ENCODE measurements at regions not wholly inside any gene's neighbourhood (a gene's known extent, or its start where the extent isn't known, plus 50 kb on each side); places are given as distances from the start of the nearest gene placed in this dataset.

DNA sequence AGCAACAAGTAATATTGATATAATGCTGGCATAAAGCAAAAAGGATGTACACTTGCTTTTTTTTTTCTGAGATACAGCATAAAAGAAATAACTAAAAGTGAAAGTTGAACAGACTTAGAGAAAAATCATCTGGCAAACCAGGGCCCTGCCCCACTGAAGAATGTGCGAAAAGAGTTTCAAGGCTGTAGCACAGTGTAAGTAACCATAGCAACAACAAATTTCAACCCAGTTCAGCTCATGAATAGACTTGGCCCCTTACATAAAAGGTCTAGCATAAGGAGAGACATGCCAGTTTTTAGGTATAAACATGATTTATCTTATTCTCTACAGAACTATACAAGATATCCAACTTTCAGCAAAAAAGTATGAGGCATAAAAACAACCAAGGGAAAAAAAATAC, 113.7 kb upstream of the GYPC start:
- no peaks in the 10 kb centered on the region for H3K9me3 ChIP-seq
- H3K4me3 ChIP-seq: no peak overlapping the region
- WGBS, 2 donors: 84 to 95% methylated on average over 1 of the region's 1 CpG
- H3K27ac ChIP-seq: no peak overlapping the region
- intact Hi-C loops (cut with DNase I; ENCODE audit: low total_unique reads): no loop called here
- DNase-seq: no peak
- H3K4me1 ChIP-seq: no peaks in the 10 kb centered on the region
- no peaks in the 10 kb centered on the region for H3K36me3 ChIP-seq (ENCODE audit: low read depth, missing control alignments)
- H3K27me3 ChIP-seq: no peaks in the 10 kb centered on the region
- TF ChIP-seq, protein P1, sequence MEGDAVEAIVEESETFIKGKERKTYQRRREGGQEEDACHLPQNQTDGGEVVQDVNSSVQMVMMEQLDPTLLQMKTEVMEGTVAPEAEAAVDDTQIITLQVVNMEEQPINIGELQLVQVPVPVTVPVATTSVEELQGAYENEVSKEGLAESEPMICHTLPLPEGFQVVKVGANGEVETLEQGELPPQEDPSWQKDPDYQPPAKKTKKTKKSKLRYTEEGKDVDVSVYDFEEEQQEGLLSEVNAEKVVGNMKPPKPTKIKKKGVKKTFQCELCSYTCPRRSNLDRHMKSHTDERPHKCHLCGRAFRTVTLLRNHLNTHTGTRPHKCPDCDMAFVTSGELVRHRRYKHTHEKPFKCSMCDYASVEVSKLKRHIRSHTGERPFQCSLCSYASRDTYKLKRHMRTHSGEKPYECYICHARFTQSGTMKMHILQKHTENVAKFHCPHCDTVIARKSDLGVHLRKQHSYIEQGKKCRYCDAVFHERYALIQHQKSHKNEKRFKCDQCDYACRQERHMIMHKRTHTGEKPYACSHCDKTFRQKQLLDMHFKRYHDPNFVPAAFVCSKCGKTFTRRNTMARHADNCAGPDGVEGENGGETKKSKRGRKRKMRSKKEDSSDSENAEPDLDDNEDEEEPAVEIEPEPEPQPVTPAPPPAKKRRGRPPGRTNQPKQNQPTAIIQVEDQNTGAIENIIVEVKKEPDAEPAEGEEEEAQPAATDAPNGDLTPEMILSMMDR (IDR thresholded peaks at IDR 0.05): no peak
- TF ChIP-seq POLR2A (IDR thresholded peaks at IDR 0.05): no peak

DNA sequence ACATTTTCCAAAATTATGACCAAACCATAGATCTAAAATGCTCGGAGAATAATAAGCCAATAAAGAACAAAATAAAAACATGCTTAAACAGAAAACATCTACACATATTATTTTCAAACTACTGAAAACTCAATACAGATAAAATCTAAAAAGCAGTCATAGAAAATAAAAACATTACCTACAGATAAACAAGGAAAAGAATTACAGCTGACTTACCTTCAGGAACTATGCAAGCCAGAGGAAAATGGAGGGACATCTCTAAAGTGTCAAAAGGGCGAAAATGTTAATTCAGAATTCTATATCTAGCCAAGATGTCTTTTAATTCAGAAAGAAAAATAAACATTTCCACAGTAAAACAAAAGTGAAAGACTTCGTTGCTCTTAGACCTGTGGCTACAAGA, 112.9 kb upstream of the GYPC start:
- Histone ChIP-seq H3K9me3 (no peaks in the 10 kb centered on the region), H3K4me1 (no peaks in the 10 kb centered on the region), H3K36me3 (ENCODE audit: low read depth, missing control alignments) (no peaks in the 10 kb centered on the region), H3K27ac (no peak overlapping the region), H3K4me3 (no peak overlapping the region), H3K27me3 (no peaks in the 10 kb centered on the region)
- intact Hi-C loops (cut with DNase I; ENCODE audit: low total_unique reads): no loop called here
- no peak for DNase-seq
- no peak for TF ChIP-seq POLR2A (IDR thresholded peaks at IDR 0.05)
- TF ChIP-seq, protein P1 (IDR thresholded peaks at IDR 0.05): no peak
- WGBS, 2 donors: 72 to 88% methylated on average over 3 of the region's 3 CpGs

DNA sequence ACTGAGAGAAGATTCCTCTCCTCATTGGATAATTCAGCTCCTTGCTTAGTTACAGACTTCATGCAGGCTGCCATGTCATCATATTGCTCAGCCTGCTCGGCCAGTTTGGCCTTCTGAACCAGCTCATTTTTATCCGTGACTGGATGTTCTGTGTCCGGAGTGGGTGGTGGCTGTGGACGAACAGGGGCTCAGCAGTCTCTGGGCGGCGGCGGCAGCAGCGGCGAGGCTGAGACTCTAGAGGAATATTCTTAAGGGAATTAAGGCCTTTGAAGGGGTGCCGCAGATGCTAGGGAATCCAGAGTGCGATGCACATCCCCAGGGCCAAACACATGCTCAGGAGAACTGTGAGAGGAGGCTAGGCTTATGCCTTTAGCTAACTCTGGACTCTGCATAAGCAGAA, 97.9 kb upstream of the GYPC start:
- H3K4me1 ChIP-seq: no peaks in the 10 kb centered on the region
- no peak for DNase-seq
- H3K27ac ChIP-seq: no peak overlapping the region
- no peaks in the 10 kb centered on the region for H3K9me3 ChIP-seq
- TF ChIP-seq, protein P1 (IDR thresholded peaks at IDR 0.05): no peak
- no peak for TF ChIP-seq POLR2A (IDR thresholded peaks at IDR 0.05)
- intact Hi-C loops (cut with DNase I; ENCODE audit: low total_unique reads): no loop called here
- 42 to 80% methylated on average over 11 of the region's 11 CpGs for WGBS, 2 donors
- H3K4me3 ChIP-seq: no peak overlapping the region
- H3K36me3 ChIP-seq (ENCODE audit: low read depth, missing control alignments): no peaks in the 10 kb centered on the region
- H3K27me3 ChIP-seq: no peaks in the 10 kb centered on the region

DNA sequence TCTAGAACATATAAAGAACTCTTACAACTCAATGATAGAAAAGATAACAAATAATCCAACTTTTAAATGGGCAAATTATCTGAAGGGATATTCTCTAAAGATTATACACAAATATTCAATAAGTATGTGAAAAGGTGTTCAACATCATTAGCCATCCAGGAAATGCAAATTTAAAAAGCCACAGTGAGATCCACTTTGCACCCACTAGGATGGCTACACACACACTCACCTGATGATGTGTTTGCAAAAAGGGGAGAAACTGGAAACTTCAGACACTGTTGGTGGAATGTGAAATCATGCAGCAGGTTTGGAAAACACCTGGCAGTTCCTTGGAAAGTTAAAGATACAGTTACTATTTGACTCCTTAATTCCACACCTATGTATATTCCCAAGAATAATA, 87.2 kb upstream of the GYPC start:
- DNase-seq: no peak
- no peaks in the 10 kb centered on the region for H3K4me1 ChIP-seq
- no peak overlapping the region for H3K4me3 ChIP-seq
- no peak for TF ChIP-seq POLR2A (IDR thresholded peaks at IDR 0.05)
- TF ChIP-seq, protein P1 (IDR thresholded peaks at IDR 0.05): no peak
- H3K36me3 ChIP-seq (ENCODE audit: low read depth, missing control alignments): no peaks in the 10 kb centered on the region
- no peaks in the 10 kb centered on the region for H3K27me3 ChIP-seq
- H3K9me3 ChIP-seq: no peaks in the 10 kb centered on the region
- H3K27ac ChIP-seq: no peak overlapping the region
- intact Hi-C loops (cut with DNase I; ENCODE audit: low total_unique reads): no loop called here

DNA sequence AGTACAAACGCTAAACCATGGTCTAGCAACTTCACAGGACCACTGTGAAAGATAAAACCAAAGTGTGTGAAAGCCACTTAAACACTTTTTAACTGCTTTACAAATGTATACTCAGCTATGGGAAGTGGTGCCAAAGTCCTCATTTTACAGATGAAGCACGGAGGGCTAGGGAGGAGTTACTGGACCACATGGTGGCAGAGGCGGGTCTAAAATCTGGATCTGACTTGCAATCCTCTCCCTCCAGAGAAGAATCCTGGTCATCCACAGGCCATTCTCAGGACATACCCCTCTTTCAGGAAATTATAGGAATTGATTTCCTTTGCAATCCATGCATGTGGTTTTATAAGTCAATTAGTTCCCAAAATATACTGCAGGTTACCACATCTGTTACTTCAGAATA, 84.6 kb upstream of the GYPC start:
- H3K4me3 ChIP-seq: no peak overlapping the region
- 68 to 77% methylated on average over 3 of the region's 3 CpGs for WGBS, 2 donors

More for the DNA sequence above, 84.6 kb upstream of the GYPC start:
- no peak for TF ChIP-seq POLR2A (IDR thresholded peaks at IDR 0.05)
- TF ChIP-seq, protein P1 (IDR thresholded peaks at IDR 0.05): no peak
- DNase-seq: no peak
- Histone ChIP-seq H3K27ac (no peak overlapping the region), H3K4me1 (no peaks in the 10 kb centered on the region), H3K27me3 (no peaks in the 10 kb centered on the region), H3K9me3 (no peaks in the 10 kb centered on the region), H3K36me3 (ENCODE audit: low read depth, missing control alignments) (no peaks in the 10 kb centered on the region)
- intact Hi-C loops (cut with DNase I; ENCODE audit: low total_unique reads): no loop called here
